ENCODE measurements at regions not wholly inside any gene's neighbourhood (a gene's known extent, or its start where the extent isn't known, plus 50 kb on each side); places are given as distances from the start of the nearest gene placed in this dataset.
"Not testable (repeated sequence)": the region's sequence is repeated elsewhere in the genome, so short reads cannot be mapped to it uniquely, and the experiment has no call there.

DNA sequence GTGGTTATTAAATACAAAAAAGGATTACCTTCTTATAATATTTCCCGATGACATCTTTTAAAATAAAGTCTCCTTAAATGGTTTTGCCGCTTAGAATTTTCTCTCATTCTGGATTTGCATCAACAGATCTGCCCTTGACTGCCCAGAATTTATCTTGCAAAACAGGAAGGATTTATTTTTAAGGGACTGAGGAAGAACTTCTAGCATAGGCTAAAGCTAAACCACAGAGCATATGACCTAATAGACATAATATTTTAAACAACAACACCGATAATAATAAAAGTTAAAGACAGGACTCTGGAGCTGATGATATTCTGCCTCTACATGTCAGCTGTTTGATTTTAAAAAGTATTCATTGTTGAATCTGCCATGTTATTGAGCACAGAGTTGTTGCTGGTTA is 145.3 kb upstream of the ADCY2 start:
- TF ChIP-seq, protein P1, sequence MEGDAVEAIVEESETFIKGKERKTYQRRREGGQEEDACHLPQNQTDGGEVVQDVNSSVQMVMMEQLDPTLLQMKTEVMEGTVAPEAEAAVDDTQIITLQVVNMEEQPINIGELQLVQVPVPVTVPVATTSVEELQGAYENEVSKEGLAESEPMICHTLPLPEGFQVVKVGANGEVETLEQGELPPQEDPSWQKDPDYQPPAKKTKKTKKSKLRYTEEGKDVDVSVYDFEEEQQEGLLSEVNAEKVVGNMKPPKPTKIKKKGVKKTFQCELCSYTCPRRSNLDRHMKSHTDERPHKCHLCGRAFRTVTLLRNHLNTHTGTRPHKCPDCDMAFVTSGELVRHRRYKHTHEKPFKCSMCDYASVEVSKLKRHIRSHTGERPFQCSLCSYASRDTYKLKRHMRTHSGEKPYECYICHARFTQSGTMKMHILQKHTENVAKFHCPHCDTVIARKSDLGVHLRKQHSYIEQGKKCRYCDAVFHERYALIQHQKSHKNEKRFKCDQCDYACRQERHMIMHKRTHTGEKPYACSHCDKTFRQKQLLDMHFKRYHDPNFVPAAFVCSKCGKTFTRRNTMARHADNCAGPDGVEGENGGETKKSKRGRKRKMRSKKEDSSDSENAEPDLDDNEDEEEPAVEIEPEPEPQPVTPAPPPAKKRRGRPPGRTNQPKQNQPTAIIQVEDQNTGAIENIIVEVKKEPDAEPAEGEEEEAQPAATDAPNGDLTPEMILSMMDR (IDR thresholded peaks at IDR 0.05; ENCODE audit: low read depth, low read length): no peak
- no peak for DNase-seq (ENCODE audit: extremely low read depth, low read depth)

DNA sequence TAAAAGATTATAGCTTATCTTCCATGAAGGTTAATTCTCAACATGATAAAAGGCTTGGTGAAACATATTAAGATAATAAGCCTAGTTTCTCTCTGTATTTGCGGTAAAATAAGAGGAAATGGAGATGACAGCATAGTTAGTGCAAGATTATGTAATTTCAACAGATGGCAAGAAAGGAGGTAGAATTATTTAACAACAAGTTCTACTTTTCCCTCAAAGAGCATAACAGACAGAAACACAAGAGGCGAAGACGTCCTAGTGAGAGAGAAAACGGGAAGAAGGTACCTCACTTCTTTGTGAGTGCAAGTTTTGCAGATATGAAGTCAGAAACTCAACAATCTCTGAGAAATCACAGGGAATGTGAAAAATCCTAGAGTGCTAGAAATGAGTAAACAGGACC is 144.8 kb upstream of the ADCY2 start:
- no peak for DNase-seq (ENCODE audit: extremely low read depth, low read depth)

DNA sequence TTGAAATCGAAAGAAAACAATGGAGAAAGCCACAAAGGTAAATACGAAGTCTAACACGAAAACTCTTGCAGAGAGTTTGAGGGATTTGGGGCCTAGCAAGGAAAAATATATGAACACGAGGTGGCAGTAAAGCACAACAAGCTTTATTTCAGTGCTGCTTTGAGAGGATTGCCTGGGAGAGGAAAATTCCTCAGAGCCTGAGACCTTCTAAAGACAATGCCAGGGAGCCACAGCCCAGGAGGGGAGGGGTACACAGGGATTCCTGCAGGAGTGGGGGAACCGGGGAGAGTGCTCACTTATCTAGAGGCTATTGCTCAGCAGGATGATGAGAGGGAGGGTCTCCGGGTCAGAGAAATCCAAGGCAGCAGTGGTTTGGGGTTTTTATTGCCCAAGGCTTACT is 134.9 kb upstream of the ADCY2 start:
- DNase-seq (ENCODE audit: extremely low read depth, low read depth): peak; percentile 18

More for the DNA sequence above, 144.8 kb upstream of the ADCY2 start:
- TF ChIP-seq, protein P1 (IDR thresholded peaks at IDR 0.05; ENCODE audit: low read depth, low read length): no peak

DNA sequence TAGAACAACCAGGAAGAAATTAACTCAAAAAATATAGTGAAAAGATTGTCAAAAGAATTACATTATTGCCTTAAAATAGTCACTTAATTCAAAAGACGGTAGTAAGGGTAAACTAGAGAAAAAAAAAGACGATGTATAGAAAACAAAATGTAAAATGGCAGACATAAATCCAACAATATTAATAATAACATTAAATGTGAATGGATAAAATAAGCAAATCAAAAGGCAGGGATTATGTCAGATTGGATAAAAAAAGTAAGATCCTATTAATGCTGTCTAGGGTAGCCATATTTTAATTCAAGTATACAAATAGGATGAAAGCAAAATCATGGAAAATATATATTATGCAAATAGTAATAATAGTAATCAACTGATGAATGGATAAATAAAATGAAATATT is 134.0 kb upstream of the ADCY2 start:
- TF ChIP-seq, protein P1 (IDR thresholded peaks at IDR 0.05; ENCODE audit: low read depth, low read length): no peak
- no peak for DNase-seq (ENCODE audit: extremely low read depth, low read depth)

More for the DNA sequence above, 134.9 kb upstream of the ADCY2 start:
- TF ChIP-seq, protein P1 (IDR thresholded peaks at IDR 0.05; ENCODE audit: low read depth, low read length): peak; percentile 74

DNA sequence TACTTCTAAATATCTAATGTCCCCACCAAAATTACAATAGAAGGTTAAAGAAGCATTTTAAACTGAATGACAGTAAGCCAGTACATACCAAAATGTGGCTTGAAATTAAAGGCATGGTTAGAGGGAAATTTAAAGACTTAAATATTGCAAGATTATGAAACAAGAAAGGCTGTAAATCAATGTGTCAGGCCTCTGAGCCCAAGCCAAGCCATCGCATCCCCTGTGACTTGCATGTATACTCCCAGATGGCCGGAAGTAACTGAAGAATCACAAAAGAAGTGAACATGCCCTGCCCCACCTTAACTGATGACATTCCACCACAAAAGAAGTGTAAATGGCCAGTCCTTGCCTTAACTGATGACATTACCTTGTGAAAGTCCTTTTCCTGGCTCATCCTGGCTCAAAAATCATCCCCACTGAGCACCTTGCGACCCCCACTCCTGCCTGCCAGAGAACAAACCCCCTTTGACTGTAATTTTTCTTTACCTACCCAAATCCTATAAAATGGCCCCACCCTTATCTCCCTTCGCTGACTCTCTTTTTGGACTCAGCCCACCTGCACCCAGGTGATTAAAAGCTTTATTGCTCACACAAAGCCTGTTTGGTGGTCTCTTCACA is 132.4 kb upstream of the ADCY2 start:
- not testable (repeated sequence) for DNase-seq (ENCODE audit: extremely low read depth, low read depth)

DNA sequence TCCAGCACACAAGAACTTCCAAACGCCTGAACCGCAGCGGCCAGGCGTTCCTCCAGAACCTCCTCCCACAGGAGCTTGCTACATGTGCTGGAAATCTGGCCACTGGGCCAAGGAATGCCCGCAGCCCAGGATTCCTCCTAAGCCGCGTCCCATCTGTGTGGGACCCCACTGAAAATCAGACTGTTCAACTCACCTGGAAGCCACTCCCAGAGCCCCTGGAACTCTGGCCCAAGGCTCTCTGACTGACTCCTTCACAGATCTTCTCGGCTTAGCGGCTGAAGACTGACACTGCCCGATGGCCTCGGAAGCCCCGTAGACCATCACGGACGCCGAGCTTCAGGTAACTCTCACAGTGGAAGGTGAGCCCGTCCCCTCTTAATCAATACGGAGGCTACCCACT is 130.2 kb upstream of the ADCY2 start:
- not testable (repeated sequence) for DNase-seq (ENCODE audit: extremely low read depth, low read depth)

DNA sequence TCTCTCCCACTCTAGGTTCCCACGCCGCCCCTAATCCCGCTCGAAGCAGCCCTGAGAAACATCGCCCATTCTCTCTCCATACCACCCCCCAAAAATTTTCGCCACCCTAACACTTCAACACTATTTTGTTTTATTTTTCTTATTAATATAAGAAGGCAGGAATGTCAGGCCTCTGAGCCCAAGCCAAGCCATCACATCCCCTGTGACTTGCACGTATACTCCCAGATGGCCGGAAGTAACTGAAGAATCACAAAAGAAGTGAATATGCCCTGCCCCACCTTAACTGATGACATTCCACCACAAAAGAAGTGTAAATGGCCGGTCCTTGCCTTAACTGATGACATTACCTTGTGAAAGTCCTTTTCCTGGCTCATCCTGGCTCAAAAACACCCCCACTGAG is 127.2 kb upstream of the ADCY2 start:
- not testable (repeated sequence) for DNase-seq (ENCODE audit: extremely low read depth, low read depth)

DNA sequence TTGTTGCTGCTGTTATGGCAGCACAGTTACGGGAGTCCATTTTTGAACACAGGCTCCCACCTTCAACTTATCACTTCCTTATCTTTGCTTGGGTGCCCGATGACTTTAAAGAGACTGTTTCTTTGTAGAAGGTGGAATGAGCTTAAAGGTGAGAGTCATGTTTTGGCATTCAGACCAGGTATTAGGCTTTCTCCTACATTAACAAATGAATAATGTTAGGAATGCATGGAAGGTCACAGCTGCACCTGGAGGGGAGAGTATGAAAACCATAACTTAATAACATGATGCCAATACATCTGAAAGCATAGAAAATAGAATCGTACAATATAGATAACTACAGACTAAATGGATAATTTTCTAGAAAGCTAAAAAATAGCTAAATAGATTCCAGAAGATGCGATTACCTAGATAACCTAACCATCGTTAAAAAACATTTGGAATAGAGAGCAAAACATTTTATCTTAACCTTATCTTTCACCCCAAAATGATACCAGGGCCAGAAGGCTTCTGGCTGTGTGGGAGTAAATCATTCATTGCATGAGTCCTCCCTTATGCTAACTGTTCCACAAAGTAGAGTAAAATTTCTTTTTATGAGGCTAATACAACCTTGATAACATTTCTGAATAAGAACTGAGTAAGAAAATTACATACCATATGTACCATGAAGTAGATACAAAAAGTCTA is 126.2 kb upstream of the ADCY2 start:
- TF ChIP-seq, protein P1 (IDR thresholded peaks at IDR 0.05; ENCODE audit: low read depth, low read length): no peak
- DNase-seq (ENCODE audit: extremely low read depth, low read depth): no peak

DNA sequence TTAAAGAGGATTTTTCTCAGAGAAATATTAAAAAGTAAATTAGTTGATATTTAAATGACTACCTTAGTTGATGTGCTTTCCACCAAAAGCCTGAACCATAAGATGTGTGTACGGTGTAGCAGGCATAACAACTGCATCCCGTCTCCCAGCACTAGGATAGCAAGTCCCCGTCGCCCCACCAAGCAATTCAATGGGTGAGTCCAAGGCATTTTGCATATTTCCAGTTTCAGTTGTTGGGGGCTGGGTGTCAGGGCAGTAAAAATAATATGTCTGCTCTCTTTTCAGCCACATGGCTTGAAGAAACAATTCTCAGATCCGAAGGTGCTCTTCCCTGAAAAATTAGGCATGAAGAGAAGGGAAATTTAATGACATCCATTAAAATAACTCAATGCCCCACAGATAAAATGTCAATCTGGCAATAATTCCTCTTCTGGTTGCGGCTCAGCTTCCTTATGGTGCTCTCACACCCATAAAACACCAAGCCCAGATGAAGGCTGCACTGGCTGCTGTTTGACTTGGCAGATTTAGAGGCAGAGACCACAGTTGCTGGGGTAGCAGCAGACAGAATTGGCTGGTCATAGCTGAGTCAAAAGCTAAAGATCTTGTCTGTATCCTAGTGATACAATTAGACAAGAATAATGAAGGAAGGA is 124.4 kb upstream of the ADCY2 start:
- TF ChIP-seq, protein P1 (IDR thresholded peaks at IDR 0.05; ENCODE audit: low read depth, low read length): no peak
- DNase-seq (ENCODE audit: extremely low read depth, low read depth): no peak
